Liver (tissue), 8 donors: ENCODE measurements at regions not wholly inside any gene's neighbourhood (a gene's known extent, or its start where the extent isn't known, plus 50 kb on each side); places are given as distances from the start of the nearest gene placed in this dataset.

Experiments
- DNase-seq: peaks from one replicate; pipeline ENCODE4 v3.0.0-alpha.2; 2017; ENCODE audit warnings: low spot score
- H3K27ac ChIP-seq, 2 donors: one replicate each; pipeline ENCODE4 v1.7.0; 2013; ENCODE audit warnings: inconsistent platforms in 2 of 2, low read length in 2 of 2, control low read depth in 1 of 2, low read depth in 1 of 2, mild to moderate bottlenecking in 1 of 2
- H3K27me3 ChIP-seq, 4 donors: one replicate each; pipeline versions ENCODE4 v1.6.1 to v1.7.0; 2013; ENCODE audit warnings: low read length in 3 of 4, inconsistent platforms in 1 of 4, mild to moderate bottlenecking in 1 of 4, moderate library complexity in 1 of 4; ENCODE audit not compliant: control insufficient read depth in 4 of 4, insufficient read depth in 4 of 4
- H3K36me3 ChIP-seq, 4 donors: one replicate each; pipeline versions ENCODE4 v1.6.1 to v1.7.0; 2013; ENCODE audit warnings: low read length in 3 of 4, mild to moderate bottlenecking in 3 of 4, low read depth in 1 of 4, moderate library complexity in 1 of 4; ENCODE audit not compliant: control insufficient read depth in 4 of 4, insufficient read depth in 3 of 4
- H3K4me1 ChIP-seq, 4 donors: one replicate each; pipeline versions ENCODE4 v1.6.1 to v1.7.0; 2013; ENCODE audit warnings: low read length in 3 of 4, mild to moderate bottlenecking in 3 of 4, moderate library complexity in 1 of 4; ENCODE audit not compliant: control insufficient read depth in 4 of 4, insufficient read depth in 4 of 4
- H3K4me3 ChIP-seq, 3 donors: one replicate each; pipeline versions ENCODE4 v1.6.1 to v1.7.0; 2013; ENCODE audit warnings: low read length in 3 of 3, control low read depth in 1 of 3, low read depth in 1 of 3, mild to moderate bottlenecking in 1 of 3
- H3K9ac ChIP-seq, 2 donors: one replicate each; pipeline ENCODE4 v1.7.0; 2013; ENCODE audit warnings: low read length in 2 of 2, mild to moderate bottlenecking in 2 of 2, moderate library complexity in 2 of 2, control low read depth in 1 of 2, low read depth in 1 of 2
- H3K9me3 ChIP-seq, 4 donors: one replicate each; pipeline versions ENCODE4 v1.6.1 to v1.7.0; 2013; ENCODE audit warnings: low read length in 3 of 4; ENCODE audit not compliant: control insufficient read depth in 4 of 4
- EGR1 ChIP-seq, 2 donors: IDR thresholded peaks; 2 replicates each; pipeline ENCODE4 v1.6.1; 2016 to 2018; ENCODE audit warnings: antibody characterized with exemption in 2 of 2, low read depth in 2 of 2
- FOXA1 ChIP-seq: IDR thresholded peaks from 2 replicates; pipeline ENCODE4 v1.6.1; 2016; ENCODE audit warnings: antibody characterized with exemption
- FOXA2 ChIP-seq: IDR thresholded peaks from 2 replicates; pipeline ENCODE4 v1.6.1; 2016; ENCODE audit warnings: antibody characterized with exemption
- GABPA ChIP-seq, 2 donors: IDR thresholded peaks in 1 of 2; conservative IDR thresholded peaks in 1 of 2; 2 replicates each; pipeline ENCODE4 v1.6.1; 2016; ENCODE audit warnings: antibody characterized with exemption in 2 of 2, mild to moderate bottlenecking in 1 of 2, moderate library complexity in 1 of 2
- HNF4A ChIP-seq, 2 donors: conservative IDR thresholded peaks; 2 replicates each; pipeline ENCODE4 v1.6.1; 2016; ENCODE audit warnings: antibody characterized with exemption in 2 of 2, mild to moderate bottlenecking in 2 of 2
- HNF4G ChIP-seq: IDR thresholded peaks from 2 replicates; pipeline ENCODE4 v1.6.1; 2016; ENCODE audit warnings: antibody characterized with exemption
- JUND ChIP-seq, 2 donors: IDR thresholded peaks; 2 replicates each; pipeline ENCODE4 v1.6.1; 2016; ENCODE audit warnings: antibody characterized with exemption in 2 of 2
- NR2F2 ChIP-seq: IDR thresholded peaks from 2 replicates; pipeline ENCODE4 v1.6.1; 2016; ENCODE audit warnings: antibody characterized with exemption
- RAD21 ChIP-seq, 2 donors: IDR thresholded peaks; 2 replicates each; pipeline ENCODE4 v1.6.1; 2016; ENCODE audit warnings: antibody characterized with exemption in 2 of 2, mild to moderate bottlenecking in 2 of 2
- RXRA ChIP-seq, 2 donors: IDR thresholded peaks; 2 replicates each; pipeline ENCODE4 v1.6.1; 2017 to 2018; ENCODE audit warnings: antibody characterized with exemption in 2 of 2, mild to moderate bottlenecking in 1 of 2
- SP1 ChIP-seq: IDR thresholded peaks from 2 replicates; pipeline ENCODE4 v1.6.1; 2018; ENCODE audit warnings: antibody characterized with exemption, mild to moderate bottlenecking
- TAF1 ChIP-seq: conservative IDR thresholded peaks from 2 replicates; pipeline ENCODE4 v1.6.1; 2016; ENCODE audit warnings: antibody characterized with exemption, mild to moderate bottlenecking
- YY1 ChIP-seq: IDR thresholded peaks from 2 replicates; pipeline ENCODE4 v1.6.1; 2016; ENCODE audit warnings: antibody characterized with exemption, mild to moderate bottlenecking
- ZBTB33 ChIP-seq: IDR thresholded peaks from 2 replicates; pipeline ENCODE4 v1.6.1; 2016; ENCODE audit warnings: antibody characterized with exemption
- WGBS: extraction: QIAGEN DNeasy Blood & Tissue Kit; methylation state at CpG from one replicate; pipeline ENCODE4 v1.1.7; 2013; 5-methylcytosine and 5-hydroxymethylcytosine counted together
- TF ChIP-seq, protein P1 (sequence below): fragments of 150-350 bp; IDR thresholded peaks from 2 replicates; pipeline ENCODE4 v1.5.1; 2017; ENCODE audit warnings: improper control_type of control experiment, low read depth, low read length; ENCODE audit not compliant: missing input control
- TF ChIP-seq, protein P2 (sequence below): IDR thresholded peaks from 2 replicates; pipeline ENCODE4 v1.6.1; 2016; ENCODE audit warnings: antibody characterized with exemption, mild to moderate bottlenecking
- donor health status: healthy.
- donor health status: healthy.
- donor health status: healthy.
- donor health status: healthy.
- donor health status: healthy.

- H3K4me3 ChIP-seq: peak overlapping the region in 2 of 3 donors; percentile 2 to 9
Observed at GRCh38 chr3:94525043-94525442, 462.2 kb downstream of the NSUN3 start.

GRCh38 chr3:94529816-94530215 lies 467.0 kb downstream of the NSUN3 start:
- no peak for TF ChIP-seq TAF1
- TF ChIP-seq RAD21 (IDR thresholded peaks at IDR 0.05): no peak
- TF ChIP-seq FOXA2: no peak
- TF ChIP-seq, protein P1, sequence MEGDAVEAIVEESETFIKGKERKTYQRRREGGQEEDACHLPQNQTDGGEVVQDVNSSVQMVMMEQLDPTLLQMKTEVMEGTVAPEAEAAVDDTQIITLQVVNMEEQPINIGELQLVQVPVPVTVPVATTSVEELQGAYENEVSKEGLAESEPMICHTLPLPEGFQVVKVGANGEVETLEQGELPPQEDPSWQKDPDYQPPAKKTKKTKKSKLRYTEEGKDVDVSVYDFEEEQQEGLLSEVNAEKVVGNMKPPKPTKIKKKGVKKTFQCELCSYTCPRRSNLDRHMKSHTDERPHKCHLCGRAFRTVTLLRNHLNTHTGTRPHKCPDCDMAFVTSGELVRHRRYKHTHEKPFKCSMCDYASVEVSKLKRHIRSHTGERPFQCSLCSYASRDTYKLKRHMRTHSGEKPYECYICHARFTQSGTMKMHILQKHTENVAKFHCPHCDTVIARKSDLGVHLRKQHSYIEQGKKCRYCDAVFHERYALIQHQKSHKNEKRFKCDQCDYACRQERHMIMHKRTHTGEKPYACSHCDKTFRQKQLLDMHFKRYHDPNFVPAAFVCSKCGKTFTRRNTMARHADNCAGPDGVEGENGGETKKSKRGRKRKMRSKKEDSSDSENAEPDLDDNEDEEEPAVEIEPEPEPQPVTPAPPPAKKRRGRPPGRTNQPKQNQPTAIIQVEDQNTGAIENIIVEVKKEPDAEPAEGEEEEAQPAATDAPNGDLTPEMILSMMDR: no peak
- TF ChIP-seq NR2F2: no peak
- TF ChIP-seq JUND (IDR thresholded peaks at IDR 0.05): no peak
- TF ChIP-seq HNF4A (conservative IDR thresholded peaks at IDR 0.05): no peak
- TF ChIP-seq FOXA1: no peak
- no peak for TF ChIP-seq YY1
- no peak for TF ChIP-seq SP1
- TF ChIP-seq, protein P2, sequence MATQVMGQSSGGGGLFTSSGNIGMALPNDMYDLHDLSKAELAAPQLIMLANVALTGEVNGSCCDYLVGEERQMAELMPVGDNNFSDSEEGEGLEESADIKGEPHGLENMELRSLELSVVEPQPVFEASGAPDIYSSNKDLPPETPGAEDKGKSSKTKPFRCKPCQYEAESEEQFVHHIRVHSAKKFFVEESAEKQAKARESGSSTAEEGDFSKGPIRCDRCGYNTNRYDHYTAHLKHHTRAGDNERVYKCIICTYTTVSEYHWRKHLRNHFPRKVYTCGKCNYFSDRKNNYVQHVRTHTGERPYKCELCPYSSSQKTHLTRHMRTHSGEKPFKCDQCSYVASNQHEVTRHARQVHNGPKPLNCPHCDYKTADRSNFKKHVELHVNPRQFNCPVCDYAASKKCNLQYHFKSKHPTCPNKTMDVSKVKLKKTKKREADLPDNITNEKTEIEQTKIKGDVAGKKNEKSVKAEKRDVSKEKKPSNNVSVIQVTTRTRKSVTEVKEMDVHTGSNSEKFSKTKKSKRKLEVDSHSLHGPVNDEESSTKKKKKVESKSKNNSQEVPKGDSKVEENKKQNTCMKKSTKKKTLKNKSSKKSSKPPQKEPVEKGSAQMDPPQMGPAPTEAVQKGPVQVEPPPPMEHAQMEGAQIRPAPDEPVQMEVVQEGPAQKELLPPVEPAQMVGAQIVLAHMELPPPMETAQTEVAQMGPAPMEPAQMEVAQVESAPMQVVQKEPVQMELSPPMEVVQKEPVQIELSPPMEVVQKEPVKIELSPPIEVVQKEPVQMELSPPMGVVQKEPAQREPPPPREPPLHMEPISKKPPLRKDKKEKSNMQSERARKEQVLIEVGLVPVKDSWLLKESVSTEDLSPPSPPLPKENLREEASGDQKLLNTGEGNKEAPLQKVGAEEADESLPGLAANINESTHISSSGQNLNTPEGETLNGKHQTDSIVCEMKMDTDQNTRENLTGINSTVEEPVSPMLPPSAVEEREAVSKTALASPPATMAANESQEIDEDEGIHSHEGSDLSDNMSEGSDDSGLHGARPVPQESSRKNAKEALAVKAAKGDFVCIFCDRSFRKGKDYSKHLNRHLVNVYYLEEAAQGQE: no peak
- TF ChIP-seq HNF4G: no peak
- TF ChIP-seq GABPA (IDR thresholded peaks at IDR 0.05 in 1 of 2, conservative IDR thresholded peaks at IDR 0.05 in 1 of 2): no peak
- TF ChIP-seq ZBTB33: no peak
- no peak for TF ChIP-seq RXRA (IDR thresholded peaks at IDR 0.05)
- TF ChIP-seq EGR1 (IDR thresholded peaks at IDR 0.05; ENCODE audit: low read depth in 2 of 2): no peak
- DNase-seq: no peak
- no peaks in the 10 kb centered on the region for H3K27me3 ChIP-seq
- H3K27ac ChIP-seq: no peak overlapping the region
- H3K4me3 ChIP-seq: no peak overlapping the region
- H3K9ac ChIP-seq: no peak overlapping the region
- WGBS: 99% methylated on average over 1 of the region's 1 CpG
- H3K9me3 ChIP-seq: no peaks in the 10 kb centered on the region
- H3K36me3 ChIP-seq: no peaks in the 10 kb centered on the region
- peaks cover 0 to 10% (median 6%) of the 10 kb centered on the region in 4 donors for H3K4me1 ChIP-seq

More at GRCh38 chr3:94525043-94525442, 462.2 kb downstream of the NSUN3 start:
- H3K4me1 ChIP-seq: peaks cover 3 to 24% (median 17%) of the 10 kb centered on the region in 4 donors
- no peak for DNase-seq
- H3K27me3 ChIP-seq: no peaks in the 10 kb centered on the region
- H3K36me3 ChIP-seq: no peaks in the 10 kb centered on the region
- TF ChIP-seq JUND (IDR thresholded peaks at IDR 0.05) (no peak), YY1 (no peak), RXRA (IDR thresholded peaks at IDR 0.05) (no peak), RAD21 (IDR thresholded peaks at IDR 0.05) (peak; percentile 89 to 94), TAF1 (no peak)
- TF ChIP-seq, protein P1: peak; percentile 74
- H3K9ac ChIP-seq: peak overlapping the region in 1 of 2 donors; percentile 71
- WGBS: 50% methylated on average over 6 of the region's 6 CpGs
- no peaks in the 10 kb centered on the region for H3K9me3 ChIP-seq
- peak overlapping the region; percentile 66 to 80 for H3K27ac ChIP-seq
